KMS-11 (cell line): ENCODE measurements at regions not wholly inside any gene's neighbourhood (a gene's known extent, or its start where the extent isn't known, plus 50 kb on each side); places are given as distances from the start of the nearest gene placed in this dataset.

Experiments
- H2AFZ ChIP-seq: fragments of 200-600 bp; sonication (generic); 2 replicates; pipeline ENCODE4 v1.6.1; 2016; ENCODE audit warnings: antibody characterized with exemption, mixed run types, low read depth
- H3K27ac ChIP-seq: fragments of 200-600 bp; sonication (generic); 2 replicates; pipeline ENCODE4 v1.6.1; 2016; ENCODE audit warnings: mild to moderate bottlenecking, mixed run types
- H3K27me3 ChIP-seq: fragments of 200-600 bp; sonication (generic); 2 replicates; pipeline ENCODE4 v1.6.1; 2017; ENCODE audit warnings: mild to moderate bottlenecking, low read depth, mixed run types, moderate library complexity; ENCODE audit not compliant: insufficient read depth
- H3K36me3 ChIP-seq: fragments of 200-600 bp; sonication (generic); 2 replicates; pipeline ENCODE4 v1.6.1; 2017; ENCODE audit warnings: mild to moderate bottlenecking, mixed run types; ENCODE audit not compliant: insufficient read depth
- H3K4me1 ChIP-seq: fragments of 200-600 bp; sonication (generic); 2 replicates; pipeline ENCODE4 v1.6.1; 2016; ENCODE audit warnings: mild to moderate bottlenecking, low read depth, mixed run types; ENCODE audit not compliant: poor library complexity, severe bottlenecking
- H3K4me2 ChIP-seq: fragments of 200-600 bp; sonication (generic); 2 replicates; pipeline ENCODE4 v1.7.0; 2016; ENCODE audit warnings: mild to moderate bottlenecking, mixed run types
- H3K4me3 ChIP-seq: fragments of 200-600 bp; sonication (generic); IDR thresholded peaks from 2 replicates; pipeline ENCODE4 v1.6.1; 2017; ENCODE audit warnings: low read depth, low read length, mixed read lengths; ENCODE audit not compliant: insufficient read depth
- H3K79me2 ChIP-seq: fragments of 200-600 bp; sonication (generic); 2 replicates; pipeline ENCODE4 v1.6.1; 2016; ENCODE audit warnings: low read depth, mixed run types; ENCODE audit not compliant: insufficient read depth
- H3K9ac ChIP-seq: fragments of 200-600 bp; sonication (generic); 2 replicates; pipeline ENCODE4 v1.6.1; 2016; ENCODE audit warnings: mild to moderate bottlenecking, mixed run types
- H4K20me1 ChIP-seq: fragments of 200-600 bp; sonication (generic); 2 replicates; pipeline ENCODE4 v1.6.1; 2016; ENCODE audit warnings: mild to moderate bottlenecking, mixed run types; ENCODE audit not compliant: insufficient read depth
- CTCF ChIP-seq: fragments of 200-600 bp; sonication (generic); conservative IDR thresholded peaks from 2 replicates; pipeline ENCODE4 v1.6.1; 2017; ENCODE audit warnings: low read depth, mild to moderate bottlenecking, antibody characterized with exemption, low read length, moderate library complexity, mixed read lengths

DNA sequence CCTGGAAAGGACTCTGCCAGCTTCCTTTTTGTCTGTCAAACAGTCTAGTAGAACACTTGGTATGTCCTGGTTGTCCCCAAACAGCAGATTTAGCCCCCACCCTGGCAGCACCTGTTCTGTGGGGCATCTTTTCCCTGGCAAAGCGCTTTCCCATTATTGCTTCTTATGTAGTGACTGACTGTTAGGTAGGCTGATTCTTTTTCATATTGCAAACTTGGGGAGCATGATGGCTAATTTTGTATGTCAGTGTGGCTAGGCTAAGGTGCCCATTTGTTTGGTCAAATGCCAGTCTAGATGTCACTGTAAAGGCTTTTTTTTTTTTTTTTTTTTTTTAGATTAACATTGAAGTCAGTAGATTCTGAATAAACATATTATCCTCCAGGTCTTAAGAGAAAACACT is 140.2 kb downstream of the MYCN start:
- Histone ChIP-seq H3K27ac (no peak overlapping the region), H3K36me3 (no peaks in the 10 kb centered on the region), H3K79me2 (no peaks in the 10 kb centered on the region), H3K4me2 (no peak overlapping the region), H2AFZ (no peak overlapping the region), H3K4me1 (no peaks in the 10 kb centered on the region), H3K27me3 (no peaks in the 10 kb centered on the region), H4K20me1 (no peaks in the 10 kb centered on the region), H3K4me3 (no peak overlapping the region), H3K9ac (no peak overlapping the region)
- no peak for TF ChIP-seq CTCF

- no peaks in the 10 kb centered on the region for H3K4me1 ChIP-seq
- no peak for TF ChIP-seq CTCF
- H3K4me3 ChIP-seq: no peak overlapping the region
- H3K79me2 ChIP-seq: no peaks in the 10 kb centered on the region
- H3K36me3 ChIP-seq: no peaks in the 10 kb centered on the region
- no peak overlapping the region for H2AFZ ChIP-seq
- no peaks in the 10 kb centered on the region for H4K20me1 ChIP-seq
- no peak overlapping the region for H3K4me2 ChIP-seq
- H3K9ac ChIP-seq: no peak overlapping the region
- H3K27ac ChIP-seq: no peak overlapping the region
- no peaks in the 10 kb centered on the region for H3K27me3 ChIP-seq
These were observed 139.7 kb downstream of the MYCN start for GRCh38 chr2:16080071-16080470.

DNA sequence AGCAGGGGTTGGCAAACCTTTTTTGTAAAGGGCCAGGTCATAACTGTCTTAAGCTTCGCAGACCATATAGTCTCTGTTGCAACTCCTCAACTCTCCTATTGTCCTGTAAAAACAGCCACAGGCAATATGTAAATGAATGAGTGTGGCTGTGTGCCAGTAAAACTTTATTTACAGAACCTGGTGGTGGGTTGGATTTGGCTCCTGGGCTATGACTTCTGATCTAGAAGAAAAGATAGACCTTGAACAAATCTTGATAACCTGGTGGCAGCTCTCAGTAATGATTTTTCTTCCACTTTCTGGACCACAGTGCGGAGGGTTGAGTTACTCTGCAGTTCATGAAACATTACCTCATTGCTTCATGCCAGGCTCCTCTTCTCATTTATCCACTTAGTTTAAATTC is 139.3 kb downstream of the MYCN start:
- Histone ChIP-seq H3K4me2 (no peak overlapping the region), H3K9ac (no peak overlapping the region), H4K20me1 (no peaks in the 10 kb centered on the region), H3K27ac (no peak overlapping the region), H3K27me3 (no peaks in the 10 kb centered on the region), H2AFZ (no peak overlapping the region), H3K4me3 (no peak overlapping the region), H3K4me1 (no peaks in the 10 kb centered on the region), H3K36me3 (no peaks in the 10 kb centered on the region), H3K79me2 (no peaks in the 10 kb centered on the region)
- no peak for TF ChIP-seq CTCF

DNA sequence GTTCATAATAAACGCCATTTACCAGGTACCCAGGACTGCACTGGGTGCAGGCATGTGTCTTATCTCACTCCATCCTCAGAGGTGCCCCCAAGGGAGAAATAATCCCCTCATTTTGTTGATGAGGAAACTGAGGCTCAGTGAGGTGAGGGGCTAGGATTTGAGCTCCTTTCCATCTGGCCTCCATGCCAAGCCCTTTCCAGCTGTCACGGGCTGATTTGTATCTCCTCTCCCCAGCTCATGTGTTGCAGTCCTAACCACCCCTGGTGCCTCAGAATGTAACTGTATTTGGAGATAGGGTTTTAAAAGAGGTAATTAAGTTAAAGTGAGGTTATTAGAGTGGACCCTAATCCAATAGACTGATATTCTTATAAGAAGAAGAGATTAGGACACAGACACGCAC is 137.3 kb downstream of the MYCN start:
- H3K4me2 ChIP-seq: no peak overlapping the region
- H2AFZ ChIP-seq: no peak overlapping the region
- H3K9ac ChIP-seq: no peak overlapping the region
- H3K4me1 ChIP-seq: no peaks in the 10 kb centered on the region
- no peaks in the 10 kb centered on the region for H4K20me1 ChIP-seq
- H3K4me3 ChIP-seq: no peak overlapping the region
- TF ChIP-seq CTCF: no peak
- H3K27me3 ChIP-seq: no peaks in the 10 kb centered on the region
- no peaks in the 10 kb centered on the region for H3K36me3 ChIP-seq
- H3K27ac ChIP-seq: no peak overlapping the region
- no peaks in the 10 kb centered on the region for H3K79me2 ChIP-seq

DNA sequence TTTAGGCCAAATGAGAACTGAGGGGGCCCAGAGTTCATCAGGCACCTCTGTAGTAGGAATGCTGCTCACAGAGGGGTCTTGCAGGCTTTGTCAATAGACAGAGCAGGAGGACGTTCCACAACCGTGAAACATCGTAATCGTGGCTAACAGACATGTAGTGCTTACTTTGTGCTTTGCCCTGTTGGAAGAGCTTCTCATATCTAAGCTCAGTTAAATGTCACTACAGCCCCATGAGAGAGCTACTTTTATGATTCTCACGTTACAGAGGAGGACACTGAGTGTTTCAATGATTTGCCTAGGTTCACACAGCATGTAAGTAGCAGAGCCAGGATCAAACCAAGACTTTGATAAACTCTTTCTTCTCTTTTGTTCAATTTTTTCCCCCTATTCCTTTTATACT is 136.6 kb downstream of the MYCN start:
- no peak overlapping the region for H3K9ac ChIP-seq
- no peak for TF ChIP-seq CTCF
- no peaks in the 10 kb centered on the region for H3K79me2 ChIP-seq

More for the DNA sequence above, 136.6 kb downstream of the MYCN start:
- no peaks in the 10 kb centered on the region for H4K20me1 ChIP-seq
- H3K4me2 ChIP-seq: no peak overlapping the region
- H3K36me3 ChIP-seq: no peaks in the 10 kb centered on the region
- H2AFZ ChIP-seq: no peak overlapping the region
- H3K27me3 ChIP-seq: no peaks in the 10 kb centered on the region
- H3K4me1 ChIP-seq: no peaks in the 10 kb centered on the region
- H3K4me3 ChIP-seq: no peak overlapping the region
- H3K27ac ChIP-seq: no peak overlapping the region
